ENCODE measurements at regions not wholly inside any gene's neighbourhood (a gene's known extent, or its start where the extent isn't known, plus 50 kb on each side); places are given as distances from the start of the nearest gene placed in this dataset.

DNA sequence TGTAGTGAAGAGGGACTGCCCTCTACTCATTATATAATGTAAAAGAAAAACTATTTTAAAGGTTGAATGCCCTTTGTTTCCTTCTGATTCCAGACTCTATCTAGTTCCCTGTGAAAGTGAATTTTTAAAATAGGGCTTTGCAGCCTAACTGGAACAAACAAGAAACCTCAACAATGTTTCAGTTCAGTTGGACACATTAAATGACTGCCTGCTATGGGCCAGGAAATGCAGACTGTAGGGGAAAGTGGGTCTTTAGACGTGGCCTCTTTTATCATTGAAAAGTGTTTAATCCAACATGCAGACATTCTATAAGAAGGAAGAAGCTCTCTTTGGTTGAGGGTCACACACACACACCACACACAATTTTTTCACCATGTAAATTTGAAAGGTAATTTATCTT is 289.1 kb downstream of the ICE1 start:
- intact Hi-C loops (cut with DNase I), result no loop called here
- peaks cover 5 to 16% of the 10 kb centered on the region in 2 donors for H3K4me1 ChIP-seq
- no peak for DNase-seq
- no peak for TF ChIP-seq CTCF (IDR thresholded peaks at IDR 0.05)
- TF ChIP-seq POLR2A (IDR thresholded peaks at IDR 0.05), result no peak
- no peaks in the 10 kb centered on the region for H3K36me3 ChIP-seq
- H3K9me3 ChIP-seq, result no peaks in the 10 kb centered on the region
- H3K4me3 ChIP-seq (replicated peaks in 1 of 3), result no peak overlapping the region
- H3K27ac ChIP-seq, result peak overlapping the region; percentile 31 to 63 (median 55)
- WGBS, 2 donors, result 26 to 30% methylated on average over 1 of the region's 1 CpG
- H3K27me3 ChIP-seq, result no peaks in the 10 kb centered on the region

GRCh38 chr5:5711112-5711511 is 288.6 kb downstream of the ICE1 start:
- no peak for TF ChIP-seq CTCF (IDR thresholded peaks at IDR 0.05)
- no peak for TF ChIP-seq POLR2A (IDR thresholded peaks at IDR 0.05)
- intact Hi-C loops (cut with DNase I), result no loop called here

DNA sequence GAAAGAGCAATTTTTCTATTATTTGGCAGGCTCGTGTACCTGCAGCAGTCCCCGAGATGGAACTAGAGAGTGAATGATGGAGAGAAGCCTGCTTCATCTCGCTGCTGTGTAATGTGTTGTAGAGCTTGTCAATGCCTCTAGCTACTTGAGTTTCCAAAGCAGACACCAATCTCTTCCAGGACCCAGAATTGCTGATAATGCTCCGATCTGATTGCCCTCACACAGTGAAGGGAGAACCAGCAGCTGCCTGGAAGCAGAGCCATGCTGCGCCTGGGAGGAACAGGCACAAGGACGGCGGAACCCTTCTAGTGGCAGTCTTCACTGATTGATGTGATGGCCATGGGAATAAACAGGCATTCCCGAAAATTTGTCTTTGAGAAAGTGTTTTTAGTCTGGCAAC is 288.0 kb downstream of the ICE1 start:
- TF ChIP-seq POLR2A (IDR thresholded peaks at IDR 0.05) (no peak), CTCF (IDR thresholded peaks at IDR 0.05) (no peak)
- Histone ChIP-seq H3K27ac (peak overlapping the region; percentile 31 to 63 (median 55)), H3K4me3 (replicated peaks in 1 of 3) (no peak overlapping the region), H3K36me3 (no peaks in the 10 kb centered on the region), H3K4me1 (peaks cover 5 to 16% of the 10 kb centered on the region in 2 donors), H3K27me3 (no peaks in the 10 kb centered on the region), H3K9me3 (no peaks in the 10 kb centered on the region)
- peak; percentile 14 to 21 for DNase-seq
- 70 to 72% methylated on average over 8 of the region's 8 CpGs for WGBS, 2 donors
- intact Hi-C loops (cut with DNase I), result no loop called here

More at GRCh38 chr5:5711112-5711511, 288.6 kb downstream of the ICE1 start:
- H3K27me3 ChIP-seq, result no peaks in the 10 kb centered on the region
- peak overlapping the region; percentile 31 to 63 (median 55) for H3K27ac ChIP-seq
- H3K4me1 ChIP-seq, result peaks cover 5 to 16% of the 10 kb centered on the region in 2 donors
- no peak for DNase-seq
- no peaks in the 10 kb centered on the region for H3K36me3 ChIP-seq
- H3K9me3 ChIP-seq, result no peaks in the 10 kb centered on the region
- no peak overlapping the region for H3K4me3 ChIP-seq (replicated peaks in 1 of 3)
- 1 to 2% methylated on average over 2 of the region's 2 CpGs for WGBS, 2 donors

- Histone ChIP-seq H3K36me3 (no peaks in the 10 kb centered on the region), H3K4me1 (peaks cover 5 to 16% of the 10 kb centered on the region in 2 donors), H3K27ac (no peak overlapping the region), H3K4me3 (replicated peaks in 1 of 3) (no peak overlapping the region), H3K27me3 (no peaks in the 10 kb centered on the region), H3K9me3 (no peaks in the 10 kb centered on the region)
- intact Hi-C loops (cut with DNase I), result no loop called here
- TF ChIP-seq CTCF (IDR thresholded peaks at IDR 0.05), result no peak
- no peak for TF ChIP-seq POLR2A (IDR thresholded peaks at IDR 0.05)
- 31 to 34% methylated on average over 7 of the region's 7 CpGs for WGBS, 2 donors
- DNase-seq, result peak in 1 of 2 donors; percentile 8
Observed at GRCh38 chr5:5708367-5708919, 286.0 kb downstream of the ICE1 start.

DNA sequence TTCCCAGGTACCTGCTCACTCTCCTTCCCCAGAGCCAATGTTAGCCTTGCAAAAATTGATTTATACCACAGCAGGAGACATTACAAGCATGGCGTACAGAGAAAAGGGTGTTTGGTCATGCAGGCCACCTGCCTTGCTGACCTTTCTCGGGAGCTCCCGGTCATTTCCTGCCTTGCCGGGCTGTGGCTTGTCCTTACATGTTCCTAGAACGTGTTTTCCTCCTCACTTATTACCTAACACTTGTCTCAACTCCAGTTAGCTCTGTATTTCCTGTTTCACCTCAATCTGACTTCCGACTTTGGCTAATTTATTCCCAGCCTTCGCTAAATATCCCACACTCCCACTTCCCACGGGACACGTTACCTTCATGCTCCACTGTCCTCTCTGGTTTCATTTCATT is 282.5 kb downstream of the ICE1 start:
- WGBS, 2 donors, result 76 to 81% methylated on average over 9 of the region's 9 CpGs
- Histone ChIP-seq H3K27ac (no peak overlapping the region), H3K36me3 (no peaks in the 10 kb centered on the region), H3K4me1 (no peaks in the 10 kb centered on the region), H3K4me3 (replicated peaks in 1 of 3) (no peak overlapping the region), H3K27me3 (no peaks in the 10 kb centered on the region), H3K9me3 (no peaks in the 10 kb centered on the region)
- DNase-seq, result no peak
- intact Hi-C loops (cut with DNase I), result no loop called here
- no peak for TF ChIP-seq POLR2A (IDR thresholded peaks at IDR 0.05)

All from thyroid gland (tissue), 4 donors.